ENCODE measurements at regions not wholly inside any gene's neighbourhood (a gene's known extent, or its start where the extent isn't known, plus 50 kb on each side); places are given as distances from the start of the nearest gene placed in this dataset.

- TF ChIP-seq CTCF (IDR thresholded peaks at IDR 0.05) (no peak), POLR2A (IDR thresholded peaks at IDR 0.05) (no peak)
Observed at GRCh38 chr5:88060194-88060593, 208.5 kb downstream of the TMEM161B start.

Data from body of pancreas (tissue), 4 donors.